CD14-positive monocyte (primary cell): ENCODE measurements at regions not wholly inside any gene's neighbourhood (a gene's known extent, or its start where the extent isn't known, plus 50 kb on each side); places are given as distances from the start of the nearest gene placed in this dataset.

ENCODE experiments used
- DNase-seq, 3 donors: peaks; one replicate each; pipeline ENCODE4 v3.0.0-alpha.2; 2011 to 2022
- H2AFZ ChIP-seq: 2 replicates; pipeline ENCODE4 v1.6.0; 2012; ENCODE audit warnings: mild to moderate bottlenecking, low read depth, low read length, inconsistent platforms; ENCODE audit not compliant: insufficient read depth, poor library complexity, severe bottlenecking
- H3K27ac ChIP-seq, 2 donors: 1 replicate in 1 of 2; 2 replicates in 1 of 2; pipeline ENCODE4 v1.5.1; 2012 to 2013; ENCODE audit warnings: low read length in 2 of 2, control low read depth in 1 of 2, inconsistent platforms in 1 of 2, low read depth in 1 of 2, mild to moderate bottlenecking in 1 of 2
- H3K27me3 ChIP-seq, 2 donors: one replicate each; pipeline versions ENCODE4 v1.6.0 to v1.6.1; 2011 to 2013; ENCODE audit warnings: low read length in 2 of 2; ENCODE audit not compliant: control insufficient read depth in 2 of 2, insufficient read depth in 2 of 2
- H3K36me3 ChIP-seq, 2 donors: replicated peaks in 1 of 2; 1 replicate in 1 of 2; 2 replicates in 1 of 2; pipeline versions ENCODE4 v1.5.1 to v1.6.1; 2012 to 2013; ENCODE audit warnings: low read length in 2 of 2, control low read depth in 1 of 2, inconsistent platforms in 1 of 2, mild to moderate bottlenecking in 1 of 2; ENCODE audit not compliant: insufficient read depth in 2 of 2, control insufficient read depth in 1 of 2
- H3K4me1 ChIP-seq, 2 donors: 1 replicate in 1 of 2; 2 replicates in 1 of 2; pipeline versions ENCODE4 v1.5.1 to v1.6.1; 2012 to 2013; ENCODE audit warnings: low read length in 2 of 2, control low read depth in 1 of 2, inconsistent platforms in 1 of 2, mild to moderate bottlenecking in 1 of 2, moderate library complexity in 1 of 2; ENCODE audit not compliant: insufficient read depth in 2 of 2, control insufficient read depth in 1 of 2
- H3K4me2 ChIP-seq: replicated peaks from 2 replicates; pipeline ENCODE3; 2012; ENCODE audit warnings: low read length, moderate library complexity, mild to moderate bottlenecking; ENCODE audit not compliant: poor library complexity, severe bottlenecking; ENCODE audit errors: extremely low read depth
- H3K4me3 ChIP-seq, 3 experiments: fragments of 200-600 bp in 1 of 3; sonication (generic) in 1 of 3; replicated peaks in 1 of 3; 1 replicate in 2 of 3; 2 replicates in 1 of 3; pipeline ENCODE4 v1.5.1; 2011 to 2013; ENCODE audit warnings: low read length in 3 of 3, mild to moderate bottlenecking in 3 of 3, control low read depth in 2 of 3, low read depth in 2 of 3, inconsistent platforms in 1 of 3, moderate library complexity in 1 of 3
- H3K79me2 ChIP-seq: 2 replicates; pipeline ENCODE4 v1.6.0; 2012; ENCODE audit warnings: mild to moderate bottlenecking, control low read depth, inconsistent platforms, low read length, moderate library complexity; ENCODE audit not compliant: insufficient read depth
- H3K9ac ChIP-seq: 2 replicates; pipeline ENCODE4 v1.6.0; 2017; ENCODE audit warnings: low read length, mild to moderate bottlenecking; ENCODE audit not compliant: insufficient read depth, poor library complexity, severe bottlenecking
- H3K9me3 ChIP-seq, 2 donors: replicated peaks in 1 of 2; 1 replicate in 1 of 2; 2 replicates in 1 of 2; pipeline versions ENCODE4 v1.5.1 to v1.6.1; 2012 to 2013; ENCODE audit warnings: low read length in 2 of 2, control low read depth in 1 of 2; ENCODE audit not compliant: control insufficient read depth in 1 of 2, insufficient read depth in 1 of 2
- H4K20me1 ChIP-seq: 2 replicates; pipeline ENCODE4 v1.6.0; 2012; ENCODE audit warnings: mild to moderate bottlenecking, low read length, control low read depth, moderate library complexity; ENCODE audit not compliant: insufficient read depth
- H3K27ac Mint-ChIP-seq, 7 donors: one replicate each; pipeline ENCODE4 v1.8.0; 2020; ENCODE audit warnings: mild to moderate bottlenecking in 7 of 7, mixed read lengths in 7 of 7, moderate library complexity in 6 of 7, inconsistent platforms in 2 of 7
- H3K27me3 Mint-ChIP-seq, 3 donors: one replicate each; pipeline ENCODE4 v1.8.0; 2021 to 2022; ENCODE audit warnings: low read depth in 3 of 3, mild to moderate bottlenecking in 3 of 3, mixed read lengths in 3 of 3, moderate library complexity in 3 of 3, inconsistent platforms in 1 of 3
- H3K36me3 Mint-ChIP-seq, 2 donors: one replicate each; pipeline ENCODE4 v1.8.0; 2020; ENCODE audit warnings: mixed read lengths in 2 of 2, inconsistent platforms in 1 of 2, mild to moderate bottlenecking in 1 of 2
- H3K4me1 Mint-ChIP-seq: one replicate; pipeline ENCODE4 v1.8.0; 2020; ENCODE audit warnings: mild to moderate bottlenecking, mixed read lengths
- H3K4me3 Mint-ChIP-seq, 2 donors: one replicate each; pipeline ENCODE4 v1.8.0; 2020; ENCODE audit warnings: mild to moderate bottlenecking in 2 of 2, mixed read lengths in 2 of 2, moderate library complexity in 1 of 2
- H3K9me3 Mint-ChIP-seq, 7 donors: one replicate each; pipeline ENCODE4 v1.8.0; 2020 to 2022; ENCODE audit warnings: mixed read lengths in 7 of 7, mild to moderate bottlenecking in 6 of 7, moderate library complexity in 6 of 7, inconsistent platforms in 2 of 7
- WGBS: methylation state at CpG from one replicate; pipeline ENCODE4 v1.1.5; 2013; ENCODE audit warnings: missing lambda C conversion rate; ENCODE audit not compliant: insufficient coverage; 5-methylcytosine and 5-hydroxymethylcytosine counted together
- intact Hi-C, 2 donors: fragments of 100-400 bp; cut with micrococcal nuclease; formaldehyde crosslinking; loops; one replicate each; pipeline versions ENCODE4 v1.15.0 to v1.15.1; 2023
- TF ChIP-seq, protein P1 (sequence below): fragments of 200-600 bp; IDR thresholded peaks from one replicate; pipeline ENCODE4 v1.8.0; 2022; ENCODE audit warnings: antibody characterized with exemption, mild to moderate bottlenecking

DNA sequence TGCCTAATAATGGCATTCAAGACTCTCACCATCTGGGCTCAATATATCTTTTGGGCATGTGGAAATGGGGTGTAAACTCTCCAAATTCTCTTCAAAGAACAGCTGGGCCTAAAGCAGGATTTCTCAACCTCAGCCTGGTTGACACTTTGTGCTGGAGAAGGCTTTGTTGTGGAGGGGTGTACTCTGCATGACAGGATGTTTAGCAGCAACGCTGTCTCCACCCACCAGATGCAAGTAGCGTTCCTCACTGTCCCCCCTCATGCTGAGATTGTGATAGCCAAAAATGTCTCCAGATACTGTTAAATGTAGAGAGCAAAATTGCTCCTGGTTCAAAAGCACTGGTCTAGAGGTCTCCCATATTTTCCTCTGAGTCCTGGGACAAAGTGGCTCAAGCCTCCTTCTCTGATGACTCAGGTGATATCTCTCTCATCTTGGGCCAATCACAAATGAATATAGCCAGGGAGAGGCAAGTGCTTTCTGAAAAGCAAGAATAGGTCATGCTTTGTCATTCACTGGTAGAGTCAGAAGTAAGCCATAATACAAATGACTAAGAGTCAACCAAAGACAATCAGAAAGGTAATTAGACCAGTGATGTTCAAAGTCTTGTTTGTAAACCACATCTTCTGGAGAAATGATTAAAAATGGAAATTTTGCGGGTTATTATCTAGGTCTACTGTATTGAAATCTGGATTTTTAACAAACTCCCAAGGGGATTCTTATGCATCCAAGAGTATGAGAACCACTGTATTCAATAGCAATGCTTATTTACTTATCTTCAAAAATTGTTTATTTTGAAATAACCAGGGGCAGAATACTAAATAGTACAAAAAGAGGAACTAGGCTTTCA lies 330.8 kb downstream of the PTEN start:
- H3K36me3 Mint-ChIP-seq, result no peaks in the 10 kb centered on the region

DNA sequence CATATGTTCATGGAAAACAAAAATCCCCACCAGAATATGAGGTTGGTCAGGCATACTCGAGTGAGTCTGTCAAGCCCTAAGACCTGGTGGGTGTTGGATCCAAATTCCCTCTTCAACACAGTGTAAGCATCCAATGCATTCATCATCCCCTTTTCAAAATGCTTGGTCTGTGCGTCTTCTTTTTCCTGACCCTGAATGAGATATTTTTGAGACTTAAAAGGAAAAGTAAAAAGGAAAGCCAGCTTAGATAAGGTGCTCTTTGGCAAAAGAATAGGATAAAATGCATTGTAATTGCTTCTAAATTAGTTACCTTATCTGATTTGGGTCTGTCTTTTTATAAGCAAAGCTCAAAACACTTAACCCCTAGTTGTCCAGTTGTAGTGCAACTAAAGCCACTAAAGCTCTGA lies 331.5 kb downstream of the PTEN start:
- Histone ChIP-seq H2AFZ (no peak overlapping the region), H4K20me1 (no peaks in the 10 kb centered on the region), H3K4me2 (no peak overlapping the region), H3K79me2 (no peaks in the 10 kb centered on the region), H3K36me3 (no peaks in the 10 kb centered on the region), H3K4me1 (no peaks in the 10 kb centered on the region), H3K4me3 (no peak overlapping the region), H3K9ac (no peak overlapping the region), H3K27ac (no peak overlapping the region), H3K9me3 (peaks cover 0 to 4% of the 10 kb centered on the region in 2 donors), H3K27me3 (no peaks in the 10 kb centered on the region)
- TF ChIP-seq, protein P1, sequence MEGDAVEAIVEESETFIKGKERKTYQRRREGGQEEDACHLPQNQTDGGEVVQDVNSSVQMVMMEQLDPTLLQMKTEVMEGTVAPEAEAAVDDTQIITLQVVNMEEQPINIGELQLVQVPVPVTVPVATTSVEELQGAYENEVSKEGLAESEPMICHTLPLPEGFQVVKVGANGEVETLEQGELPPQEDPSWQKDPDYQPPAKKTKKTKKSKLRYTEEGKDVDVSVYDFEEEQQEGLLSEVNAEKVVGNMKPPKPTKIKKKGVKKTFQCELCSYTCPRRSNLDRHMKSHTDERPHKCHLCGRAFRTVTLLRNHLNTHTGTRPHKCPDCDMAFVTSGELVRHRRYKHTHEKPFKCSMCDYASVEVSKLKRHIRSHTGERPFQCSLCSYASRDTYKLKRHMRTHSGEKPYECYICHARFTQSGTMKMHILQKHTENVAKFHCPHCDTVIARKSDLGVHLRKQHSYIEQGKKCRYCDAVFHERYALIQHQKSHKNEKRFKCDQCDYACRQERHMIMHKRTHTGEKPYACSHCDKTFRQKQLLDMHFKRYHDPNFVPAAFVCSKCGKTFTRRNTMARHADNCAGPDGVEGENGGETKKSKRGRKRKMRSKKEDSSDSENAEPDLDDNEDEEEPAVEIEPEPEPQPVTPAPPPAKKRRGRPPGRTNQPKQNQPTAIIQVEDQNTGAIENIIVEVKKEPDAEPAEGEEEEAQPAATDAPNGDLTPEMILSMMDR, result no peak
- H3K4me3 Mint-ChIP-seq, result no peak overlapping the region
- intact Hi-C loops, result no loop called here
- peaks cover 9% of the 10 kb centered on the region for H3K4me1 Mint-ChIP-seq
- no peaks in the 10 kb centered on the region for H3K36me3 Mint-ChIP-seq
- peaks cover 0 to 10% (median 4%) of the 10 kb centered on the region in 7 donors for H3K9me3 Mint-ChIP-seq
- H3K27ac Mint-ChIP-seq, result no peak overlapping the region
- no peak for DNase-seq
- WGBS, result no CpG with 5 or more reads among the region's 2 CpGs
- no peaks in the 10 kb centered on the region for H3K27me3 Mint-ChIP-seq

More for the DNA sequence above, 330.8 kb downstream of the PTEN start:
- no CpG with 5 or more reads among the region's 3 CpGs for WGBS
- no peaks in the 10 kb centered on the region for H3K79me2 ChIP-seq
- H3K9me3 Mint-ChIP-seq, result peaks cover 0 to 10% (median 4%) of the 10 kb centered on the region in 7 donors
- peaks cover 0 to 4% of the 10 kb centered on the region in 2 donors for H3K9me3 ChIP-seq
- no peaks in the 10 kb centered on the region for H3K27me3 Mint-ChIP-seq
- no peaks in the 10 kb centered on the region for H4K20me1 ChIP-seq
- H3K27ac Mint-ChIP-seq, result no peak overlapping the region
- H3K4me1 Mint-ChIP-seq, result peaks cover 9% of the 10 kb centered on the region
- H3K4me1 ChIP-seq, result no peaks in the 10 kb centered on the region
- TF ChIP-seq, protein P1, result no peak
- H3K36me3 ChIP-seq, result no peaks in the 10 kb centered on the region
- H3K27ac ChIP-seq, result no peak overlapping the region
- intact Hi-C loops, result no loop called here
- H2AFZ ChIP-seq, result no peak overlapping the region
- no peak overlapping the region for H3K4me2 ChIP-seq
- DNase-seq, result no peak
- no peaks in the 10 kb centered on the region for H3K27me3 ChIP-seq
- no peak overlapping the region for H3K9ac ChIP-seq
- no peak overlapping the region for H3K4me3 Mint-ChIP-seq
- H3K4me3 ChIP-seq, result no peak overlapping the region
